Astrocyte of the cerebellum (primary cell): ENCODE measurements at regions not wholly inside any gene's neighbourhood (a gene's known extent, or its start where the extent isn't known, plus 50 kb on each side); places are given as distances from the start of the nearest gene placed in this dataset.

Source experiments
- DNase-seq: peaks from one replicate; pipeline ENCODE4 v3.0.0-alpha.2; 2011; ENCODE audit warnings: low read depth
- H3K4me3 ChIP-seq: 2 replicates; pipeline ENCODE4 v1.5.1; 2011; ENCODE audit warnings: mild to moderate bottlenecking, low read depth, low read length, moderate library complexity
- CTCF ChIP-seq: IDR thresholded peaks from 2 replicates; pipeline ENCODE4 v1.5.1; 2012; ENCODE audit warnings: low read length, low read depth, moderate library complexity, mild to moderate bottlenecking; ENCODE audit errors: missing control alignments
- in situ Hi-C: cut with HindIII; loops from 2 replicates; pipeline ENCODE4 v1.10.0; 2017; ENCODE audit warnings: low sequenced_read_pairs

GRCh38 chr2:184346338-184346862, 251.9 kb upstream of the ZNF804A start:
- no peak for DNase-seq
- in situ Hi-C loops: no loop called here
- no peak for TF ChIP-seq CTCF
- no peak overlapping the region for H3K4me3 ChIP-seq

- in situ Hi-C loops: no loop called here
- no peak for TF ChIP-seq CTCF
- no peak for DNase-seq
- no peak overlapping the region for H3K4me3 ChIP-seq
Observed at GRCh38 chr2:184351126-184351525, 247.2 kb upstream of the ZNF804A start.

- TF ChIP-seq CTCF: no peak
- no peak overlapping the region for H3K4me3 ChIP-seq
- no peak for DNase-seq
- in situ Hi-C loops: no loop called here
Observed at GRCh38 chr2:184357033-184357432, 241.3 kb upstream of the ZNF804A start.

GRCh38 chr2:184359379-184359778, 238.9 kb upstream of the ZNF804A start:
- DNase-seq: no peak
- H3K4me3 ChIP-seq: no peak overlapping the region
- no peak for TF ChIP-seq CTCF
- in situ Hi-C loops: no loop called here

GRCh38 chr2:184363213-184363612, 235.1 kb upstream of the ZNF804A start:
- no peak for TF ChIP-seq CTCF
- no peak for DNase-seq
- H3K4me3 ChIP-seq: no peak overlapping the region
- in situ Hi-C loops: no loop called here

- no peak for DNase-seq
- TF ChIP-seq CTCF: no peak
- H3K4me3 ChIP-seq: no peak overlapping the region
- in situ Hi-C loops: no loop called here
Observed at GRCh38 chr2:184367211-184367610, 231.1 kb upstream of the ZNF804A start.

- TF ChIP-seq CTCF: no peak
- no peak overlapping the region for H3K4me3 ChIP-seq
- in situ Hi-C loops: no loop called here
- no peak for DNase-seq
Observed at GRCh38 chr2:184369307-184369706, 229.0 kb upstream of the ZNF804A start.
